HCT116 (cell line): ENCODE measurements at regions not wholly inside any gene's neighbourhood (a gene's known extent, or its start where the extent isn't known, plus 50 kb on each side); places are given as distances from the start of the nearest gene placed in this dataset.

Source experiments
- CTCF ChIP-seq, 3 experiments: fragments of 200-600 bp in 1 of 3; sonication (generic) in 1 of 3; IDR thresholded peaks in 2 of 3; conservative IDR thresholded peaks in 1 of 3; 2 replicates each; pipeline ENCODE4 v1.5.1; 2012 to 2017; ENCODE audit warnings: low read depth in 2 of 3, low read length in 2 of 3, antibody characterized with exemption in 1 of 3, borderline replicate concordance in 1 of 3, control low read depth in 1 of 3, mild to moderate bottlenecking in 1 of 3, mixed read lengths in 1 of 3, mixed run types in 1 of 3, moderate library complexity in 1 of 3; ENCODE audit not compliant: insufficient read depth in 1 of 3
- EZH2 ChIP-seq: fragments of 200-600 bp; sonication (generic); IDR thresholded peaks from 2 replicates; pipeline ENCODE4 v1.6.1; 2017; ENCODE audit warnings: antibody characterized with exemption, mixed run types
- POLR2AphosphoS5 ChIP-seq: IDR thresholded peaks from 2 replicates; pipeline ENCODE4 v1.6.1; 2011; ENCODE audit warnings: mild to moderate bottlenecking, low read depth, low read length, moderate library complexity
- SIN3A ChIP-seq: IDR thresholded peaks from 2 replicates; pipeline ENCODE4 v1.6.1; 2012; ENCODE audit warnings: low read depth
- ZNF274 ChIP-seq: fragments of 200-500 bp; sonication (Bioruptor generic); IDR thresholded peaks from 2 replicates; pipeline ENCODE4 v1.6.1; 2014; ENCODE audit warnings: mild to moderate bottlenecking, low read depth, low read length, inconsistent platforms

GRCh38 chr3:182201456-182202168 is 489.9 kb downstream of the SOX2 start:
- TF ChIP-seq SIN3A (no peak), POLR2AphosphoS5 (no peak), CTCF (IDR thresholded peaks at IDR 0.05 in 2 of 3, conservative IDR thresholded peaks at IDR 0.05 in 1 of 3; ENCODE audit: borderline replicate concordance in 1 of 3, insufficient read depth in 1 of 3, low read depth in 2 of 3, low read length in 2 of 3) (no peak), EZH2 (no peak), ZNF274 (no peak)
